H1 (cell line): ENCODE measurements at regions not wholly inside any gene's neighbourhood (a gene's known extent, or its start where the extent isn't known, plus 50 kb on each side); places are given as distances from the start of the nearest gene placed in this dataset.

Experiments used
- CTCF ChIA-PET: fragments of 300-600 bp; sonication (Branson Sonifier 250); formaldehyde crosslinking; loops from one replicate; lab custom pipeline; 2021; ENCODE audit not compliant: partially characterized antibody; lab: Charles Lee
- POLR2A ChIA-PET: fragments of 300-600 bp; sonication (Branson Sonifier 250); formaldehyde crosslinking; loops from one replicate; lab custom pipeline; 2021; ENCODE audit warnings: inconsistent platforms; ENCODE audit not compliant: partially characterized antibody; lab: Charles Lee
- DNase-seq, 2 experiments: peaks; one replicate each; pipeline versions ENCODE4 v3.0.0 to v3.0.0-alpha.2; 2010 to 2022; ENCODE audit warnings: low spot score in 2 of 2, low read depth in 1 of 2, mixed read lengths in 1 of 2
- FAIRE-seq: peaks from 2 replicates; lab custom pipeline; 2011; peaks lifted over from hg19 to GRCh38; lab: Jason Lieb, UNC
- H2AFZ ChIP-seq: 2 replicates; pipeline ENCODE4 v1.8.1; 2012; ENCODE audit warnings: low read length, inconsistent platforms
- H2AK5ac ChIP-seq: 2 replicates; pipeline ENCODE4 v1.6.1; 2013; ENCODE audit warnings: low read depth, low read length
- H2BK120ac ChIP-seq: replicated peaks from 2 replicates; pipeline ENCODE3; 2013; ENCODE audit warnings: low read depth, low read length, inconsistent platforms
- H2BK12ac ChIP-seq: 2 replicates; pipeline ENCODE4 v1.6.1; 2013; ENCODE audit warnings: low read depth, low read length
- H2BK15ac ChIP-seq: 2 replicates; pipeline ENCODE4 v1.6.1; 2013; ENCODE audit warnings: low read length
- H2BK20ac ChIP-seq: 2 replicates; pipeline ENCODE4 v1.6.1; 2013; ENCODE audit warnings: low read length
- H2BK5ac ChIP-seq: 2 replicates; pipeline ENCODE4 v1.6.1; 2013; ENCODE audit warnings: low read depth, low read length
- H3K14ac ChIP-seq: 2 replicates; pipeline ENCODE4 v1.6.1; 2013; ENCODE audit warnings: inconsistent platforms; ENCODE audit not compliant: insufficient read length
- H3K18ac ChIP-seq: 2 replicates; pipeline ENCODE4 v1.6.1; 2013; ENCODE audit warnings: low read length; ENCODE audit errors: extremely low read depth
- H3K23ac ChIP-seq: 2 replicates; pipeline ENCODE4 v1.6.1; 2013; ENCODE audit warnings: inconsistent platforms; ENCODE audit not compliant: insufficient read length
- H3K23me2 ChIP-seq: 2 replicates; pipeline ENCODE4 v1.6.1; 2013; ENCODE audit warnings: low read depth, low read length
- H3K27ac ChIP-seq: 2 replicates; pipeline ENCODE4 v1.6.1; 2011; ENCODE audit warnings: low read depth, low read length, inconsistent platforms
- H3K27me3 ChIP-seq, 4 experiments: replicated peaks in 1 of 4; 1 replicate in 1 of 4; 2 replicates in 3 of 4; pipeline versions ENCODE4 v1.6.1 to v1.8.1; 2011 to 2013; ENCODE audit warnings: low read length in 3 of 4, mild to moderate bottlenecking in 3 of 4, inconsistent platforms in 2 of 4, mixed read lengths in 2 of 4, moderate library complexity in 1 of 4; ENCODE audit not compliant: control insufficient read depth in 3 of 4, insufficient read depth in 3 of 4; ENCODE audit errors: extremely low read depth in 1 of 4
- H3K36me3 ChIP-seq, 4 experiments: 2 replicates each; pipeline versions ENCODE4 v1.6.1 to v1.8.1; 2011 to 2013; ENCODE audit warnings: mild to moderate bottlenecking in 4 of 4, low read length in 3 of 4, moderate library complexity in 2 of 4, control low read depth in 1 of 4, inconsistent platforms in 1 of 4; ENCODE audit not compliant: insufficient read depth in 4 of 4, control insufficient read depth in 2 of 4
- H3K4ac ChIP-seq: replicated peaks from 2 replicates; pipeline ENCODE3; 2013; ENCODE audit warnings: low read length, low read depth, mixed read lengths, inconsistent platforms; ENCODE audit not compliant: insufficient read length
- H3K4me1 ChIP-seq, 4 experiments: replicated peaks in 1 of 4; 1 replicate in 1 of 4; 2 replicates in 3 of 4; pipeline versions ENCODE4 v1.6.1 to v1.8.1; 2011 to 2013; ENCODE audit warnings: low read length in 3 of 4, inconsistent platforms in 2 of 4, mixed read lengths in 1 of 4; ENCODE audit not compliant: insufficient read depth in 4 of 4, control insufficient read depth in 3 of 4
- H3K4me2 ChIP-seq, 2 experiments: 2 replicates each; pipeline versions ENCODE4 v1.6.1 to v1.8.1; 2011 to 2013; ENCODE audit warnings: low read depth in 2 of 2, low read length in 2 of 2, control low read depth in 1 of 2, inconsistent platforms in 1 of 2, mild to moderate bottlenecking in 1 of 2; ENCODE audit not compliant: insufficient read depth in 1 of 2
- H3K4me3 ChIP-seq, 4 experiments: fragments of 200-600, 300-600 bp in 1 of 4; sonication (generic), shearing (Covaris generic), sonication (Bioruptor Twin) in 1 of 4; 2 replicates each; pipeline versions ENCODE4 v1.5.1 to v1.8.1; 2011 to 2016; ENCODE audit warnings: low read length in 4 of 4, low read depth in 3 of 4, control low read depth in 2 of 4, inconsistent platforms in 2 of 4, mild to moderate bottlenecking in 2 of 4, mixed read lengths in 1 of 4, moderate library complexity in 1 of 4; ENCODE audit not compliant: insufficient read depth in 2 of 4; ENCODE audit errors: extremely low read depth in 1 of 4
- H3K56ac ChIP-seq: replicated peaks from 2 replicates; pipeline ENCODE3; 2013; ENCODE audit warnings: low read depth, mild to moderate bottlenecking, mixed read lengths, low read length, inconsistent platforms; ENCODE audit not compliant: insufficient read length
- H3K79me1 ChIP-seq: 2 replicates; pipeline ENCODE4 v1.6.1; 2013; ENCODE audit warnings: low read depth, low read length, control low read depth
- H3K79me2 ChIP-seq, 2 experiments: 2 replicates each; pipeline versions ENCODE4 v1.6.1 to v1.8.1; 2012 to 2013; ENCODE audit warnings: low read length in 2 of 2, mild to moderate bottlenecking in 2 of 2, inconsistent platforms in 1 of 2; ENCODE audit not compliant: insufficient read depth in 2 of 2, control insufficient read depth in 1 of 2
- H3K9ac ChIP-seq, 4 experiments: replicated peaks in 1 of 4; 1 replicate in 1 of 4; 2 replicates in 3 of 4; pipeline versions ENCODE4 v1.6.1 to v1.8.1; 2011 to 2013; ENCODE audit warnings: low read depth in 3 of 4, low read length in 3 of 4, control low read depth in 2 of 4, mild to moderate bottlenecking in 2 of 4, moderate library complexity in 2 of 4, inconsistent platforms in 1 of 4; ENCODE audit errors: extremely low read depth in 1 of 4
- H3K9me3 ChIP-seq, 2 experiments: 2 replicates each; pipeline versions ENCODE4 v1.6.1 to v1.8.1; 2012 to 2013; ENCODE audit warnings: mild to moderate bottlenecking in 2 of 2, moderate library complexity in 2 of 2, control low read depth in 1 of 2, inconsistent platforms in 1 of 2, low read depth in 1 of 2, low read length in 1 of 2, mixed read lengths in 1 of 2; ENCODE audit not compliant: insufficient read depth in 2 of 2
- H4K20me1 ChIP-seq, 2 experiments: replicated peaks in 1 of 2; 2 replicates each; pipeline versions ENCODE3 to v1.8.1; 2011 to 2013; ENCODE audit warnings: inconsistent platforms in 2 of 2, low read length in 2 of 2, mild to moderate bottlenecking in 1 of 2; ENCODE audit not compliant: insufficient read depth in 2 of 2, control insufficient read depth in 1 of 2
- H4K5ac ChIP-seq: 2 replicates; pipeline ENCODE4 v1.6.1; 2013; ENCODE audit warnings: low read length, low read depth, mixed read lengths, inconsistent platforms; ENCODE audit not compliant: insufficient read length
- H4K8ac ChIP-seq: 2 replicates; pipeline ENCODE4 v1.8.0; 2013; ENCODE audit warnings: mild to moderate bottlenecking, moderate library complexity, low read length, inconsistent platforms; ENCODE audit not compliant: insufficient read depth; ENCODE audit errors: extremely low read depth
- H4K91ac ChIP-seq: replicated peaks from 2 replicates; pipeline ENCODE3; 2013; ENCODE audit warnings: low read length, mixed read lengths, inconsistent platforms; ENCODE audit not compliant: insufficient read length
- NANOG ChIP-seq: IDR thresholded peaks from 2 replicates; pipeline ENCODE4 v1.6.1; 2011; ENCODE audit warnings: low read length, low read depth, mild to moderate bottlenecking, inconsistent platforms; ENCODE audit not compliant: insufficient read depth, poor library complexity, severe bottlenecking
- POU5F1 ChIP-seq: IDR thresholded peaks from 2 replicates; pipeline ENCODE4 v1.6.1; 2011; ENCODE audit warnings: low read depth, mild to moderate bottlenecking, low read length, moderate library complexity
- RAD21 ChIP-seq, 2 experiments: IDR thresholded peaks in 1 of 2; conservative IDR thresholded peaks in 1 of 2; 2 replicates each; pipeline ENCODE4 v1.6.1; 2011; ENCODE audit warnings: low read depth in 2 of 2, low read length in 2 of 2, improper control_type of control experiment in 1 of 2, inconsistent platforms in 1 of 2, mild to moderate bottlenecking in 1 of 2, moderate library complexity in 1 of 2
- SIN3A ChIP-seq, 2 experiments: IDR thresholded peaks in 1 of 2; conservative IDR thresholded peaks in 1 of 2; 2 replicates each; pipeline ENCODE4 v1.6.1; 2011 to 2012; ENCODE audit warnings: low read length in 2 of 2, improper control_type of control experiment in 1 of 2, low read depth in 1 of 2, mild to moderate bottlenecking in 1 of 2
- WGBS, 2 experiments: shearing (Covaris generic) in 1 of 2; methylation state at CpG; one replicate each; pipeline versions ENCODE4 v1.1.6 to v1.1.7; 2013 to 2015; ENCODE audit warnings: low lambda C conversion rate in 2 of 2, mixed read lengths in 2 of 2, inconsistent platforms in 1 of 2, low coverage in 1 of 2, missing lambda C conversion rate in 1 of 2; ENCODE audit not compliant: insufficient replicate concordance in 2 of 2, insufficient coverage in 1 of 2, insufficient read length in 1 of 2; ENCODE audit errors: extremely low coverage in 1 of 2, missing lambda C conversion rate in 1 of 2; 5-methylcytosine and 5-hydroxymethylcytosine counted together

GRCh38 chr4:78721747-78722146, 54.4 kb upstream of the BMP2K start:
- H3K14ac ChIP-seq = no peak overlapping the region
- H3K36me3 ChIP-seq = no peaks in the 10 kb centered on the region
- no peak overlapping the region for H3K27ac ChIP-seq
- no peak overlapping the region for H3K56ac ChIP-seq
- no peaks in the 10 kb centered on the region for H3K79me1 ChIP-seq
- H4K91ac ChIP-seq = no peak overlapping the region
- ChIA-PET CTCF (interaction anchor here (0.8 to 1.9 kb wide), 4 partner anchors 17 to 68 kb away, joined by 3 to 6 read pairs (median 4); no protein-coding TSS in a partner anchor), POLR2A (interaction anchor here (1.5 kb wide), 1 partner anchor 170 kb away, joined by 3 read pairs; the partner anchor contains the start of gene ANXA3)
- H3K9me3 ChIP-seq = no peaks in the 10 kb centered on the region
- H2AFZ ChIP-seq = no peak overlapping the region
- no peak overlapping the region for H4K8ac ChIP-seq
- DNase-seq (no peak), FAIRE-seq (no peak)
- H3K4ac ChIP-seq = no peak overlapping the region
- no peak overlapping the region for H3K9ac ChIP-seq
- H3K27me3 ChIP-seq = no peaks in the 10 kb centered on the region; a peak in 1 of 7 replicates
- no peaks in the 10 kb centered on the region for H3K23me2 ChIP-seq
- H2BK15ac ChIP-seq = no peak overlapping the region
- no peak overlapping the region for H2BK120ac ChIP-seq
- H3K18ac ChIP-seq = no peak overlapping the region
- no peak overlapping the region for H4K5ac ChIP-seq
- H3K79me2 ChIP-seq = no peaks in the 10 kb centered on the region
- H2BK12ac ChIP-seq = no peak overlapping the region
- no peak overlapping the region; a peak in 1 of 8 replicates for H3K4me3 ChIP-seq
- peaks cover 4 to 10% (median 5%) of the 10 kb centered on the region in 4 experiments; a peak in 5 of 7 replicates for H3K4me1 ChIP-seq
- H2AK5ac ChIP-seq = no peak overlapping the region
- no peak overlapping the region for H3K23ac ChIP-seq
- H4K20me1 ChIP-seq = no peaks in the 10 kb centered on the region
- H3K4me2 ChIP-seq = peak overlapping the region in 1 of 2 experiments; percentile 8; a peak in 2 of 4 replicates
- H2BK5ac ChIP-seq = no peak overlapping the region
- 53% methylated on average over 4 of the region's 4 CpGs; no CpG with 5 or more reads in 1 of the 2 experiments for WGBS, 2 experiments
- H2BK20ac ChIP-seq = no peak overlapping the region
- TF ChIP-seq SIN3A (conservative IDR thresholded peaks at IDR 0.05 in 1 of 2, IDR thresholded peaks at IDR 0.05 in 1 of 2; ENCODE audit: low read depth in 1 of 2, low read length in 2 of 2) (no peak), RAD21 (IDR thresholded peaks at IDR 0.05 in 1 of 2, conservative IDR thresholded peaks at IDR 0.05 in 1 of 2; ENCODE audit: low read depth in 2 of 2, low read length in 2 of 2) (no peak), NANOG (peak; percentile 83), POU5F1 (0 out of 2 replicates have a peak, but pooled peaks have one; percentile 27)
